ENCODE measurements at regions not wholly inside any gene's neighbourhood (a gene's known extent, or its start where the extent isn't known, plus 50 kb on each side); places are given as distances from the start of the nearest gene placed in this dataset.

DNA sequence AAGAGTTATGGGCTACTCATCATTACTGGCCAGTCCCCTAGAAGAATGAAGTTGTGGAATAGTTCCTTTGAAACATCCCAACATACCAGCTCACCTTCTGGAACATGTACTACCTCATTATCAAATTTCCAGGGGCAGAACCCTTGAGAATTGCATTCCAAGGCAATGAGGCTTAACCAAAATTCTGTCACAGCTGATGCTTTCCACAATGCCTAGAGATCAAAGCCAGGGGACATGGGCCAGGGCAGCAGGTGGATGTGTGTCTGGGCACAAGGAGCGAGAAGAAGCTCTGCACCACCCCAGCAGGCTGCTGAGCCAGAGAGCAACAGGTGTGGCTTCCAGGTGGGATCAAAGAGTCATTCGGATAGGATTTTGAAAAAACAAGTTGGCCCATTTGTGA is 362.1 kb downstream of the EFNB2 start:
- no peak for DNase-seq (ENCODE audit: low read depth)

DNA sequence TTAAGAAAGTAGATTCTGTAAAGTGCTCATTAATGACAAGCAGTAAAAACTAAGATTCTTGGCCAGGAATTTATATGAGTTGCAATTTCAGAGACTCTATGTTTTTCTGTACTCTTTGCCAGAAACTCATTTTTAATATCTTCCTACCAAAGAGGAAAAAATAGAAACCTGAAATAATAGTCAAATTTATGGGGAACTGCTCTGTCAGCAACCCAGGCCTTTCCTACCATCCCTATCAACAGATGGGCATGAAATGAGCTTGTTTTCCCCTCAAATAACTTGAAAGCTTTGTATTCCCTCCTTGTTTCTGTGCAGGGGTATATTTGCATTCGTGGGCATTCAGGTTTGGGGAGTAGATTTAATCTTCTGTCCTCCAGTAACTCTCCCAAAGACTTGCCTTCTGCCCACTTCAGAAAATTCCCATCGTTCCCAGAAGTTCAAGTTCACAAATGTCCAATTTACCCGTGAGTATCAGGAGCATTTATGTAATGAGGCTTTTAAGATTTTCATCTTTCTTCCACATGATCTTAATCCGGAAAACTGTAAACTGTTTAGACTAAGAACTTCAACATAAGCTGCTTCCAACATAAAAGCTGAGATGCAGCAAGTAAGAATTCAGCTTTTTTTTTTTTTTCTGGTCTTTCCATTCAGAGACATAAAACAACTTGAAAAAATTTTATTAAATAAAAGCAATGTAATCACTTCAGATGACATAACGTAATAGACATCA is 363.1 kb downstream of the EFNB2 start:
- no peak for DNase-seq (ENCODE audit: low read depth)

DNA sequence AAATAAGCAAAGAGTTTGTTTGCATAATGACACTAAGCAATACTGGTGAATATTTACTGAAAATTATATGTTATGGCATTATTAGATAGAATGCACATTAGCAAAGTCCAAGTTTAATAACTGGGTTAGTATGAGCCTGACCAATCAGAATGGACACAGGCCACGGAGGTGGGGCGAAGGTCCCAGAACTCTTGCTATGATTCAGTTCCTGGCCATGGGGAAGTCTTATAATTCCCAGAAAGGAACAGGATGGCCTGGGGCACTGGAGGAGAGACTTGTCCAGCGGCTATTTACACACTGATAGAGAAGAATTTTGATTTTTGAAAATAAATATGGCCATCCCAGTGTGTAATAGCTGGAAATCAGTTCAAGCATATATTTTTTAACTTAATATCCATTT is 372.0 kb downstream of the EFNB2 start:
- DNase-seq (ENCODE audit: low read depth): no peak

DNA sequence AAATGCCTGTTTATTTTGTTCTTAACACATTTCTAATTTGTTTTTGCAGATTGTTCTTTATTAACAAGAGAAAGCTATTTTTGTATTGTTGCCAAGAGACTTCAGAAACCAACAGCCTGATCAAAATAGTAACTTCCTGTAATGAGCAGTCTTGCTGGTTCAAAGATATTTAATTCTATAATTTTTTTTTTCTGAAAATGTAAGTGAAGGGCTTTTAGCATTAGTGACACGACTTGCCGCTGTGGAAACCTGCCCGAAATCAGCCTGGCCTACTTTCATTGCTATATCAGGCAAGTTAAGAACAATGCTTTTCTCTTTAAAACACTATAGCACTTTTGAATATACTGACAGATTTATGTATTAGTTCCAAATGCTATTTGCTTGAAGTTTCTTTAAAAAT is 374.3 kb downstream of the EFNB2 start:
- DNase-seq (ENCODE audit: low read depth): no peak

DNA sequence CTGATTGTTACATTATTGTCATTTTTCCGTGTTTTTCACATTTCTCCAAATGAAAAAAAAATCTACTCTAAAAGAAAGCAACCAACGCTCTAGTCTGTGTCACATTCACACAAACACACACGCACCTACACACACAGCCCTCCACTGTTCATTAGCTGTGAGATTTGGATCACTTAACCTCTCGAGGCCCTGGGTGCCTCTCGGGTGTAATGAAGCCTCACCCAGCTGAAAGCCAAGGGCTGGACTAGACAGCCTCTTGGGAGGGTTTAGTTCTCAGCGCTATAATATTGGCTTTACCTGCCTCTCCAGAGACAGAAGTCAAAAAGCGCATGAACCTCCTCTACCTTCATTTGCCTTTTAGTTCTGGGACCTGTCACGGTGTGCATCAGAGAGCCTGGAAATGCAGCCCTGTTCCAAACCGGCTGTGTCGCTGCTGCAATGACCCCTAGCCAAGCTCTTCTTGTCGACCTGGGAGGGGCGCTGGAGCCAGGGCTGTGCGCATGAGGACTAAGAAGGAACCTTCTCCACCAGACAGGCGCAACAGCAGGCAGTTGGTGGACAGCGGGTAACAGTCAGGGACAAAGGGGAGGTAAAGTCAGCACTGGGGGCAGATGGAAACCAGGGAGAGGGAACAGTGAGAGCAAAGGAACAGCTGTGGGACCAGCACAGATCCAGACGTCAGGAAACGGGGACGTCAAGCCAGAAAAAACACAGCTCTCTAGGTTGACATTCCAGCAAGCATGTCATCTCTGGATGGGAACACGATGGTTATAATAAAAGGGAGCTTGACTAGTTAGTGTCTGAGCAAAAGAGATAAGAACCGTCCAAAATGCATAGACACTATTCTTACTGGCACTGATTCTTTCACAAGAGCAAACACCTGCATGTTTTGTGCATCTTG is 375.9 kb downstream of the EFNB2 start:
- DNase-seq (ENCODE audit: low read depth): no peak

DNA sequence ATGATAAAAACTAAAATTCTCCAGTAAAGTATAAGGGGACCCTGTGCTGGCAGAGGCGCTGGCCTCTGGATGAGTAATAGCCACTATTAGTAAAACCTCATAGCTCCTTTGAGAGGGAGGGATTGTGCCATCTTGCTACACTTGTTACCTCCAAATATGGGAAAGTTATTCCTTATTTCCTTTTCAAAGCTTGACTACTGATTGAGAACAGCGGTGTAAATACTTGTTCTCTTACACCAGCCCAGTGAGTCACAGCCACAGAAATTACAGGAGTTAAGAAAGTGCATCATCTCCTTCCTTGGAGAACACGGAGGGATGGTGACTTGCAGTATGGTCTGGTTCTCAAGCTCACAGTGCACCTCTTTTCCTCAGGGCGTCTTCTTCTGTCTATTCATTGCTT is 379.0 kb downstream of the EFNB2 start:
- no peak for DNase-seq (ENCODE audit: low read depth)

DNA sequence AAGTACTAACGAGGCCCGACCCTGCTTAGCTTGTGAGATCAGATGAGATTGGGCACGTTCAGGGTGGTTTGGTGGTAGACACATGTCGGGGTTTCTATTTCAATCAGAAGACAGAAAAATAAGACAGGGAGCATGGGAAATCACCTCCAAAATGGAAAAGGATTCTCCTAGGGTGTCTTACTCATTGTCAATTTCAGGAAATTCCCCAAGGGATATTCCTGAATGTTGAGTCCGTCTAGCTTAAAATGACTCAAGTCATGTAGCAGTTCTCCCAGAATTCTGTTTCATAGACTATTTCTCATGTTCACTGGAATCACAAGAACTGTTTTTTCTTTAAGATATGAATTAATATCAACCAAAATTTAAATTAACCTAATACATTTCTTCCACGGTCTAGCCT is 380.1 kb downstream of the EFNB2 start:
- no peak for DNase-seq (ENCODE audit: low read depth)

DNA sequence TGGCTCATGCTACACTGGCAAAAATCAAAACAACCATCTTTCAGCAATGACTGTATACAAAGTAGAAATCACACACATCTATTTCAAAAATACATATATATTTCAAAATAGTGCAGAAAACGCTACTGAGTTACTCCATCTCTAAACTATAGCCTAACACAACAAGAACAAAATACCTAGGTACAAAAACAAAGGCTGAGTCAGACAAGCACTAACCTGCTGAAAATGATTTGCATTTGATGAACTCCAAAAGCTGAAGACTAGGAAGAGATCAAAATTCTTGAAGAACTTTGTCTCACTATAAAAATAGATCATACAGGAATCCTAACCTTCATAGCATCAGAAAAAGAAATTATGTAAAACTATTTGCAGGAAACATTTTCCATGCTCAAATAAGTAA is 381.6 kb downstream of the EFNB2 start:
- DNase-seq (ENCODE audit: low read depth): no peak

DNA sequence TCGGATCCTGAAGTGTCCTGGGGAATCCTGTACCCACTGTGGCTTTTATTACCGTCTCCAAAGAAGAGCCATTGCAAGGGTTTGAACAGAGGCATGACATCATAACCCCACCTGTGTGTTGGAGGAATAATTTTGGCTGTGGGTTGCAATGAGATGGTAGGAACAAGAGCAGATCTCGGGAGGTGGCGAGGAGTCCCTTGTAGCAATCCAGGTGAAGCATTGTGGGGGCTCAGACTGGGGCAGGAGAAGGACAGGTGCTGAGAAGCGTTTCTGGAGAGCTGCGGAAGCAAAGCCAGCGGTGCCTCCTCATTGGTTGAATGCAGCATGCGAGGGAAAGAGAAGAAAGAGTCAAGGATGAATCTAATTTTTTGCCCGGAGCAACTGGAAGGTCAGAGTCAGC is 382.4 kb downstream of the EFNB2 start:
- DNase-seq (ENCODE audit: low read depth): no peak

DNA sequence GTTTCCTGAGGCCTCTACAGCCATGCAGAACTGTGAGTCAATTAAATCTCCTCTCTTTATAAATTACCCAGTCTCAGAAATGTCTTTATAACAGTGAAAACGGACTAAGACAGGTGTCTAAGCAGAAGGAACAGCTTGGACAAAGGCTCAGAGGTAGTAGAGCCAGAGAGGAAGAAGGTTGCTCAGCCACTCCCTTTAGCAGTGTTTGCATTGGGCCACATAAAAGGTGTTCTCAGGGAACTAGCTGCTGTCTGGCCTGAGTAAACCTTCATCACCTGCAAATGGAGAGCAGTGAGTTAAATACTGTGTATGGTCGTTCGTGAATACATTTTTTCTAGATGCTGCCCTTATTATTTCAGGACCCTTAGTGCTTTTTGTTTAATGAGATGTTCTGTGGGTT is 383.4 kb downstream of the EFNB2 start:
- no peak for DNase-seq (ENCODE audit: low read depth)

DNA sequence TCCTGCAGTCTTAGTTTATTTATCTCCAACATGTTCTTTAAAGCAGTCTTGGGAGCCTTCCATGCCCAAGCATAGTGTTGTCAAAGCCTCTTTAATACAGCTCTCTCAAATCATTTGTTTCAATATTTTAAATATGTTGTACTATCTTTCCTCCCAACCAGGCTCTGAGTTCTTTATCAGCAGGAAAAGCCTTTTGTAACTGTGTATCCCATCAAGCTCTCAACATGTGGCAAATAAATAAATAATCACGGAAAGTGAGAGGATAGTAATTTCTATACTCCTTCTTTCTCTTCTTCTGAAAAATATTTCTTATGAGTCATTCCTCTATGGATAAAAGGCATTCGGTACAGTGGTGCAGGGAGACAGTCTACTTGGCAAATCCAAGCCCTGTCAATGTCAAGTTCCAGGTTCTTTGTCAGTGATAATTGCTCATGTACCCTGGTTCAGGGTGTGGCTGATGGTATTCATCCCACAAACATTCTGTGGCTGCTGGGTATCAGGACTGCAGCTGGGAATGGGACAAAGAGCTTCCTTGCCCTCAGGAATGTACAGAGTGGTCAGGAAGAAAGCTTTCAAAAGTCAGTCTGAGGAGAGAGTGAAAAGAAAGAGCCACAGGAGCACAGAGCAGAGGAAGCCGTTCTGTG is 384.3 kb downstream of the EFNB2 start:
- DNase-seq (ENCODE audit: low read depth): no peak

DNA sequence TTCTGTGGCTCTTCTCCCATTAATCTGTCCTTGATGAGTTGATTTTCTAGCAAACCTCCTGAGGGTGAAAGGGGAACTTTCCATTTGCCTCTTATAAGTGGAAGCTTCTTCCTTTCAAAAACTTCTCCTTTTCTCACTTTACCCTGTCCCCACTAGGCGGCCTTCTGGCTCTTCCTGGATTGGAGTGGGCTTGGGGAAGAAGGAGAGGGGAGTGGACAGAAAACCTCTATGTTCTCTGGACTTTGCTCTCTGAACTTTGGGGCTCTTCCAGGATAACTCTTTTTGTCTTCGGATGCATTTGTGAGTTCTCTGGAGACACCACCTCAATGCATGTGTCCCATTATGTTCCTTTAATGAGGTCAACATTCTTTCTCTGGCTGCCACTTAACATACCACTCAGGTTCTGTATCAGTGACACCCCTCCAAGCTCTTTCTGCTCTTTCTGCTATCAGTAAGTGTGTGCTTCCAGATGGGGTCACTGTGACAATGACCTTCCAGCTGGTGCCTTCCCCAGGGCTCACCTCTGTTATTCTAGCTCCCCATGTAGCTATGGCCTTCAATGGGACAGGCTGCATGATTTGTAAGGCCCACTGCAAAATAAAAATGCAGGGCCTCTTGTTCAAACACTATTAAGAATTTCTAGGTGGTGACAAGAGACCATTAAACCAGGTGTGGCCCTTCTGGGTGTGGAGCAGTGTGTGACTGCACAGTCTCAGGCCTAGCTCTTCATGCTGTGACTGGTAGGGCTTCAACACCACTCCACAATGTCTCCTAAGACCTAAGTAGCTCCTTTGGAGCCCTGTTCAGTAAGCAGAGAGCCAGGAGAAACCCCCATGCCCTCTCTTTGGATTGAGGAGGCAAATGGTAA is 389.2 kb downstream of the EFNB2 start:
- DNase-seq (ENCODE audit: low read depth): no peak

DNA sequence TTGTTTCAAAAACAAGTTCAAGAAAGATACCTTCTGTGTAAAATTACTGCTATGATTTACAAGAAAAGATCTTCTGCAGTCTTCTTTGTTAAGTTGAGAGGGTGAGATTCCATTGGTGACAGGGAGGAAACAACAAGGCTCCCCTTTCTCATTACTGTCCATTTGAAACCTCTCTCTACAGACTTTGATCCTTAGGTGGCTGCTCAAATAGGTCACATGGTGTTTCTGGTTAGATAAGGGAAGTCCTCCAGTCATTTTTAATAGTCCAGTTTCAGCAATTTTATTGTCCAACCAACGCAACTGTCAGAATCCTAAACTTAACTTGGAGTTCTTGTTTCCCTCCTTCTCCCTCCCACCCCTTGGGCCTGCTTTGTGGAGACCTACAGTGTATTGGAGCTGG is 390.4 kb downstream of the EFNB2 start:
- no peak for DNase-seq (ENCODE audit: low read depth)

DNA sequence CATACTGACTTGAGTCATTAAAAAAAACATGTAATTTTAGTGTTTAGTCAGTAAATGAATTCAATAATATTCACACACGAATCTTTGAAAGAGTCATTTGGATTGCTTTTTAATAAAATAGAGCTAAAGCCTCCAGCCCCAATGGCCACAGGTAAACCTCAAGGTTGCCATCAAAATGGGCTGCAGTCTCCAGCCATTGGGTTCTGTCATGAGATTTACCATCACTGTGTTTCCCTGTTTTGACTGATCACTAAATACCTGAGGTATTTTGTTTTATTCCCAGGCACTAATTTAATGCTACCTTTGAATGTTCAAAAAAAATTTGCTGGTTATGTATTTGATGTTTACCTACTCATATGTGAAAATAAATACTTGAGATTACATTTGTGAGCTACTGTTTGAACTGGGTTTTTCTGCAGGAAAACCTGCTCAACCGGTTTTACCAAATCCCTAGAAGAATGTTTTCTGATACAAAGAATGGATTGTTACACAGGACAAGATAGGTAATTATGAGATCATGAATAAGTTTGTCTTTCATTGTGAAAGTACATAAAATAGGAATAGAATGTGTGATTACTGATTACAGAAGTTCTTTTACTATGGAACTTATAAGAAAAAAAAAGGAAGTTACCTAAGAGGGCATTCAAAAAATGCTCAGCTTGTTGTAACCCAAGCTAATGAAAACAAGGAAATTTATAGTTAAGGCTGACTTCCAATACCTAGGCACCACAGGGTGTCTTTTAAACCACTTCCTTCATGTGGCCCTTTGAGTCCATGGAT is 391.3 kb downstream of the EFNB2 start:
- no peak for DNase-seq (ENCODE audit: low read depth)

DNA sequence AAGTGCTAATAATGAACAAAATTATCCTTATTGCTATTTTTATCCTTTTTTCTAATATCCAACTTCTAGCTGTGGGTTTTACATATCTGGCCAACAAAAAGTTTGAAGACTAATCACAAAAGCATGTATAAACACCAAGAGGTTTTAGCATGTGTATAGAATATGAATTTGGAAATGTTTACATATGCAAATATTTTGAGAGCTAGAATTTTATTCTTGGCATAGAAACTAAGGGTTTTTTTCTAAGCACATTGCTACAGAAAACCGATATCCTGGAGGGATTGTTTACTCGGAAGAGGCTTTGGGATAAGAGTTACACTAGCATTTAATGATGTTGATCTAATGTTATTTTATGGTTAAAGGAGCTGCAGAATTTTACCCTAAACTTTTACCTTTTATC is 392.1 kb downstream of the EFNB2 start:
- DNase-seq (ENCODE audit: low read depth): no peak

DNA sequence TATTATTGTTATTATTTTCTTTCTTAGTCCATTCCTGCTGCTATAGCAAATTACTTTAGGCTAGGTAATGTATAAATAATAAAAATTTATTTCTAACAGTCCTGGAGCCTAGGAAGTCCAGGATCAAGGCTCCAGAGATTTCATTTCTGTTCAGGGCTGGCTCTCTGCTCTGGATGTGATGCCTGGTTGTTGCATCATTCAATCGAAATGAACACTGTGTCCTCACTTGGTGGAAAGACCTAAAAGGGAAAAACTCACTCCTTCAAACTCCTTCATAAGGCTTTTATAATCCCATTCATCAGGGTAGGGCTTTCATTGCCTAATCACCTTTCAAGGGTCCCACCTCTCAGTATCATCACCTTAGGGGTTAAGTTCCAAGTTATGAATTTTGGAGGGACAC is 395.0 kb downstream of the EFNB2 start:
- no peak for DNase-seq (ENCODE audit: low read depth)

DNA sequence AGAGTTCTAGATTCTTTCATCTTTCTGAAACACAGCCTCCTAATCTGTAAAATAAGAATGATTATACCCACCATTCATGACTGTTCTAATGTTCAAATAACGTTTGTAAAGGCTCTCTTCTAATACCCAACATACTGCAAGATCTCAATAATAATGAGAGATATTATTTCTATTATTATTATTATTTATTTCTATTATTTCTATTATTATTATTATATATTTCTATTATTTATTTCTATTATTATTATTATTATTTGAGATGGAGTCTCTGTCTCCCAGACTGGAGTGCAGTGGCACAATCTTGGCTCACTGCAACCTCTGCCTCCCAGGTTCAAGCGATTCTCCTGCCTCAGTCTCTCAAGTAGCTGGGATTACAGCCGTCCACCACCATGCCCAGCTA is 395.5 kb downstream of the EFNB2 start:
- DNase-seq (ENCODE audit: low read depth): no peak

DNA sequence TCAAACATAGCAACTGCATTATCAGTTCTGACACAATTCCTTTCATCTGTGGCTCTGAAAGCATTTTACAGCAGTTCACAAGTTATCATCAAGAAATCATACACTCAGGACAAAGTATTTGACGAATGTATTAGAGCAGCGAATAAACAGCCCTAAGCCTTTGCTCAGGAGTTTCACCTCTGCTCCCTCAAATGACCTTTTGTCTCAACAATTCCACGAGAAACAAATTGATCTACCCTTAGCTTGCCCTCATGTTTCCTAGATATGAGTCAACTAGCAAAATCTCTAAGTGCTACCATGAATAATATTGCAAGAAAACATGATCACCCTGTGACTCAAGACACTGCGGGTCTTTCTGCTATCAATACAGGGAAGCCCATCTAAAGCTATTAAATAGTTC is 396.1 kb downstream of the EFNB2 start:
- DNase-seq (ENCODE audit: low read depth): no peak

DNA sequence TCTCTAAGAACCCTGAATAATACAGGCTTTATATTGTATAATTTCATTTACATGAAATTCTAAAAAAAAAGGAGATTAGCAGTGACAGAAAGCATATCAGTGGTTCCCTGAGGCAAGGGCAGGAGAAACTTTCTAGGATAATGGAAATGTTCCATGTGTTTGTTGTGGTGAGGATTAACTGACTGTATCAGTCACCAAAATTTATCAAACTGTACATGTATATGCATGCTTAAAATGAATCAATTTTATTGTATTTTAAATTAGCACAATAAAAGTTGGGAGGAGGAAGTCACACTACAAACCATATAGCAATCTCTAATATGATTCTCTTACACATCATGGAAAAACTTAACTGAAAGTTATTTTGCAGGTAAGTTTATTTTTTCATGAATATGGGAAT is 396.8 kb downstream of the EFNB2 start:
- DNase-seq (ENCODE audit: low read depth): no peak

DNA sequence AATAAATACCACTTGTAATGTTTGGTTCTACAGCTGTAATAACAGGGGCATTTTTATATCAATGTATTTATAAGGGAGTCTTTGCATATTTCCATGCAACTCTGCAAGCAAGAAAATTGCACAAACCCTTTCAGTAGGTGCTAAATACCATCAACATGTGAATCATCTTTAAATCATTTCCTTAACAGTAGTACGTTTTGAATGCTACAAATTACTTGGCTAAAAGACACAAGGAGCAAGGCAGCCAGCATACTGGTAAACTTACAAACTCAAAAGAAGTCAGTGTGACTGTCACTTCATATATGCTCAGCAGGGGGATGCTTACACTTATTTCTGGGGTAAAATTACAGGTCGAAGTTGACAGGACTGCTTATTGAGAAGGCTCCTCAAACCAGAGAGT is 402.4 kb downstream of the EFNB2 start:
- DNase-seq (ENCODE audit: low read depth): no peak

DNA sequence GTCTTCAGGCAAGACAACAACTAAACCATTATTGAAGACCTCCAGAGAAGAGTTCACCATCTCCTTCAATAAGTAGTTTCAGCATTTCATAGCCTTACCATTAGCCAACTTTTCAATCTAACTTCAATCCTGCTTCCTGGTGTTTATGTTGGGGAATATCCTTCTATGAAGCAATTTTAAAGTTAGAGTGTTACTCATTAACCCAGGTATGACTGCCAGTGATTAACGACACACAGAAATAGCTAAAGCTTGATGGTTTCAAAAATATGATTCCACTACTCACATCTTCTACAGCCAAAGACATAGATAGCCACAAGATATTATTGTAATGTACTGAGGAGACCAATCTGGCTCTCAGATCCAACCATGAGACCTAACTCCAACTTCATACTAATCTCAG is 403.2 kb downstream of the EFNB2 start:
- DNase-seq (ENCODE audit: low read depth): no peak

All from stimulated activated CD8-positive, alpha-beta memory T cell treated with anti-CD3 and anti-CD28 coated beads, Interleukin-4, amount 100 ng/mL, for 24 hours (primary cell).